HG02870 (cell line): ENCODE measurements at regions not wholly inside any gene's neighbourhood (a gene's known extent, or its start where the extent isn't known, plus 50 kb on each side); places are given as distances from the start of the nearest gene placed in this dataset.

Experiments used
- ATAC-seq: cut with Tn5 transposase; IDR thresholded peaks from one replicate; pipeline ENCODE4 v1.9.1; 2021; ENCODE audit warnings: mild to moderate bottlenecking, moderate library complexity; ENCODE audit not compliant: unreplicated experiment

DNA sequence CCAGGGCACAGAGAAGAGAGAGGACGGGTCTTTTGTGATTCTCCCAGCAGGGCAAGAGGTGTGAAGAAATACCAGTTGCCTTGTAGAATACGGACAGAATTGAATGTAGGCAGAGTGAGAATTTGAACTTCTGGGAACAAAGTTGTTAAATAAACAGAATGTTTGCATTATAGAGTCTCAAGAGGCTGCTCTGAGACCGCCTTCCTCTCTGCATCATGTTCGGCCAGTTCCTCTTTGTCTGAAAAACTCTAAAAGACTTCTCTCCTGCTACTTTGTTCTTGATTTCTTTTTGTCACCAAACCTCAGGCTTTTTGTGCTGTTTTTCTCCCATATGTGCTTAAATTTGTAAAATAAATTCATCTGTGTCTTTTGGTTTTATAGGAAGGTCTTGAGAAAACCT is 256.4 kb downstream of the DLEU7 start:
- ATAC-seq = no peak

GRCh38 chr13:50587645-50588373 is 255.7 kb downstream of the DLEU7 start:
- ATAC-seq = no peak

- no peak for ATAC-seq
Measured at GRCh38 chr13:50588491-50589130, 254.9 kb downstream of the DLEU7 start.

DNA sequence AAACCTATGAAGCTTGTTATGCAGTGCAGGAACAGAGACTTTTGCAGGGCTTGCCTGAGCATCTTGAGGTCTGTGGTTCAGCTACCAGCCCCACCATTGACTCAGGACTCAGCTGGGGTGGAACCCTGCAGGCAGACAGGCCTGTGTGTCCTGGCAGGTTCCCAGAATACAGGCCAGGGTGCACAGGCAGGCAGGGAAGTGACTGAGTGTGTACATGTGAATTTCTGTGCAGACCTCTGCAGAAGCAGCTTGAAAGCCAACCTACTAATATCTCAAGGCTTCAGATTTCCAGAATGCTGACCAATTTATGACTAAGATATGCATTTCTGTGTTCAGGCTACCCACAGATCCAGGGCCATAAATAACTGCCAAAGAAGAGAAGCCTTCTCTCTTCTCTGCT is 254.4 kb downstream of the DLEU7 start:
- no peak for ATAC-seq

DNA sequence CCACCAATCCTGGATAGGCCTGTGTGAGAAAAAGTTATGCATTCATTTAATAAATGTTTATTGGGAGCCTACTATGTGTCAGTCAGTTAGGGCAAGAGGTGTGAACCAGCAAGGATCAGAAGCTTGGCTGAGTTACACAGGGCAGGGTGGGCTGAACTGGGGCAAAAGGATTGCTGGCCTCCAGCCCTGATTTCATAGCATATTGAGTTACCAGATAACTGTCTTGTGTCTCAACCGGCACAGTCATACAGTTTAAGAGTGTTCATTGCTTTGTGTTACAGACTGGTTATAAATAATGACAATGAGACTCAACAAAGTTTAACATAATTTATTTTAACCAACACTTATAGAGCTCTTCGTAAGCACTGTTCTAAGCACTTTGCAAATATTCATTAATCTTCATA is 253.8 kb downstream of the DLEU7 start:
- no peak for ATAC-seq

DNA sequence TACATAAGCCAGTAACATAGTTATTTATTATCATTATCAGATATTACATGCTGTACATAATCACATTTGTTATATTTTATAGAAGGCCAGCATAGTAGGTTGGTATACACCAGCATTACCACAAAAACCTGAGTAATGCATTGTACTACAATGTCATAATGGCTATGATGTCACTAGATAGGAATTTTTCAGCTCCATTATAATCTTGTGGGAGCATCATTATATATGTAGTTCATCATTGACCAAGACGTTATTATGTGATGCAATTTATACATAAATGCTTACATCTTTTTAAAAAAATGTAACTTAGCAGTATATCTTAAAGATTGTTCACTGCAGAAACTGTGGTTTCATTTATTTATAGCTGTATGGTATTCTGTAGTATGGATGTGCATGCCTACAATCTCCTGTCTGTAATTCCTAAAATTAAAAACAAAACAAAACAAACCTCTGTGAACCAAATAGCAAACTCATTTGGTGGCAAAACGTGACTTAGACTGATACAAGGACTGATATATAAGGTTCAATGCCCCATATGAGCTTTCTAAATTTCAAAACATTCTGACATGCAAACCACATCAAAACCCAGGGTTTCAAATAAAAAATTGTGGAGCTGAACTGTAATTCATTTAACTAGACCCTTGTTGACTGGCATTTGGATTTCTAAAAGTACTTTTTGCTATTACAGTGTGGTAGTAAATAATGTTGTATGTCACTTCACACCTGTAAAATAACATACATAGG is 250.9 kb downstream of the DLEU7 start:
- ATAC-seq = no peak

- ATAC-seq = no peak
Measured at GRCh38 chr13:50593207-50593606, 250.3 kb downstream of the DLEU7 start.

GRCh38 chr13:50594276-50595051 is 249.0 kb downstream of the DLEU7 start:
- peak; percentile 86 for ATAC-seq

DNA sequence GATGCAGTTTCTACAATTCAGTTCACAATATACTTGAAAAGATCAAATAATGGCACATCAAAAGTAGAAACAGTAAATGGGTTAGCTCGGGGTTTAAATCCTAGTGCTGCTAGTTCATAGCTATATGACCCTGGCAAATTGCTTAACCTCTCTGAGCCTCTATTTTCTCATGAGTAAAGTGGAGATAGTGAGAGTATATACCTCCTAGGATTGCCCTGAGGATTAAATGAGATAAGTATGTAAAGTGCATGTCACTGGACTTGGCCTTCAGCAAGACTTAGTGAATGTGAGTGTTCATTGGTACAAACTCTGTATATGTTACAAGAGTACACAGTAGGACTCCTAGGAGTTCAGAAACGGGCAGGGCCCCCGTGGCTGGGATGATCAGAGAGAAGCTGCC is 248.3 kb downstream of the DLEU7 start:
- no peak for ATAC-seq

- no peak for ATAC-seq
Measured at GRCh38 chr13:50596156-50596555, 247.3 kb downstream of the DLEU7 start.

DNA sequence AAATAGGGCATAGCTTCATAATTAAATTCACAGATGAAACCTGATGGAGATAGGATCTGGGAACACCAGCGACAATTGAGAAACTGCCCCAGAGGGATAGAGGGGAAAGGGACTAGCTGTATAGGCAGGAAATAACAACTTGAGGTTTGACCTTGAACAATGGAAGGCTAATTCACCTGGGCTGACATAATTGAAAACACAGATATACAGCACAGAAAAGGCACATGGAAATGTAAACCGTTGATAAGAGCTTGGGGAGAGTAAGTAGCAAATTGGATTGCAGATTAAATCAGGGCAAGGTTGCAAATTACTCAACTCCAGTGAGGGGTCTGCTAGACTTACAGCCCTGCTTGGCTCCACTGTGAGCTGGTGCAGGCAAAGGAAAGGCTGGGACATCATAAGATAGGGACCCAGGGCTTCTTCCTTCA is 246.7 kb downstream of the DLEU7 start:
- ATAC-seq = no peak

DNA sequence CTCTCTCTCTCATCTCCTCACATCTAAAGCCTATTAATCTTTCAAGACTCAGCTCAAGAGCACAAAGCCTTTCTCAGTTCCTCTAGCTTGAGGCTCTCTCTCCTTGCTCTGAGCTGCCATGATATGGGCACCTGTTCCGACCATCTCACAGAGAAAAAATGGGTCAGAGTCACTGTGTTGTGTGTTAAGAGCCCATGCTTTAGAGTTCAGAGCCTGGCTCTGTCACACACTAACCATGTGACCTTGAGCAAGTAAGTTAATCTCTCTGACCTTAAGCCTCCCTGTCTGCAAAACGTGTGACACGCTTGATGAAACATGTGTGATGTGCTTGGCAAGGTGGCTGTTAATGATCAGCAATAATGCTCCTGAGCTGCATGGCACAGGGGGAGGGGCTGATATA is 245.2 kb downstream of the DLEU7 start:
- no peak for ATAC-seq

DNA sequence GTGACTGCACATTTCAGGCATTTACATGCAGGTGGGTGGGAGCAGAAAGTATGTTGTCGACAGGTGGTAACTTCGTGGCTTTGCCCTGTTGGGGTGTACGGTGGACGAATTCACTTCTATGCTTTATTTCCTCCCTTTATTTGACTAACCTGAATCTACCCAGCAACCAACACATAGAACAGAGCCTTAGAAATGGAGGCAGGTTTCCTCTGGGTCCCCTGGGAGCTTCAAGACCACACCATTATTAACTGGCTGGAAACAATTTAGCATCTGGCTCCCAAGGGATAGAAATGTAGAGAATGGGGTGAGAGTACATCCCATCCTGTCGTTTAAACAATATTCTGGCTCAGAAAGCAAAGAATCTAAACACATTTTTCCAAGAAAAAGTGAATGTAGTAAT is 244.4 kb downstream of the DLEU7 start:
- ATAC-seq = no peak

DNA sequence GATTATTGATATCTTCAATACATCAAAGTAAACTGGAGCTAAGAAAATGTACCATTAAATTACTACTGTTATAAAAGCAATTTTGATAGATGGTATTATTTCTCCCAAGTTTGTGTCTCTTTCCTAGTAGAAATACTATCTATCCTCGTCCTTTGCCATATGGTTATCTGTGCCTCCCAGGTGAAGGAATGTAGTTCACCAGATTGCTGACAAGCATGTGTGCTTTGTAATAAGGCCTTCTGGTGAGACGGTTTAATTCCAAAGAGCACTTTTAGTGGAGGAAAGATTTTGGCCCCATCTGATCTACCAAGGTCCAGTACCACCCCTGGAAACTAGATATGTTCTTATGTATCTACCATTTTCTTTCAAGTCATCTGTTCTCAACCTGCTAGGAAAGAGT is 243.6 kb downstream of the DLEU7 start:
- no peak for ATAC-seq

GRCh38 chr13:50608370-50608769 is 235.1 kb downstream of the DLEU7 start:
- no peak for ATAC-seq

DNA sequence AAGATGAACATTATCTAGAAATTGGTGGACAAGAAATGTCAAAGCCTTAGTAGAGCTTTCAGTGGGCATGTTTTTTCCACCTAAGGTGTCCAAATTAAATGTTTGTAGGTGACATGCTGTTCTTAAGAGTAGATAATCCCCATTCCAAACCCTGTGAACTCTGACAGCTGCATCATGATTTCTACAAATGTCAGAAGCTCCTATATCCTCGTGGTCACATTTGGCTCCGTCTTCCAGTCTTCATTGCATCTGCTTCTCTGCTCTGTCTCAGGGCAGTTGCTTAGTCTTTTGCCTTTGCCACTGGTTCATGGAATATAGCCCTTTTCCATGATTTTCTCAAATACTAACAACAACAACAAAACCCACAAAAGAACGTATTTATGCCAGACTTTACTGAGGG is 234.5 kb downstream of the DLEU7 start:
- ATAC-seq = no peak

GRCh38 chr13:50610238-50610637 is 233.3 kb downstream of the DLEU7 start:
- ATAC-seq = no peak

- ATAC-seq = no peak
Measured at GRCh38 chr13:50611117-50611781, 232.2 kb downstream of the DLEU7 start.

- no peak for ATAC-seq
Measured at GRCh38 chr13:50612717-50613116, 230.8 kb downstream of the DLEU7 start.

GRCh38 chr13:50613356-50613831 is 230.1 kb downstream of the DLEU7 start:
- no peak for ATAC-seq

- ATAC-seq = no peak
Measured at GRCh38 chr13:50615234-50615633, 228.3 kb downstream of the DLEU7 start.
